HEK293 (cell line): ENCODE measurements at regions not wholly inside any gene's neighbourhood (a gene's known extent, or its start where the extent isn't known, plus 50 kb on each side); places are given as distances from the start of the nearest gene placed in this dataset.
"Not testable (repeated sequence)": the region's sequence is repeated elsewhere in the genome, so short reads cannot be mapped to it uniquely, and the experiment has no call there.

Experiments
- TF ChIP-seq, protein P1 (sequence below): fragments of 450-650 bp; formaldehyde crosslinking; IDR thresholded peaks from 2 replicates; pipeline ENCODE4 v1.5.1; 2016; ENCODE audit warnings: missing biosample characterization, missing genetic modification characterization
- TF ChIP-seq, protein P2 (sequence below): fragments of 450-650 bp; formaldehyde crosslinking; IDR thresholded peaks from 2 replicates; pipeline ENCODE4 v1.5.1; 2016; ENCODE audit warnings: missing biosample characterization, missing genetic modification characterization

DNA sequence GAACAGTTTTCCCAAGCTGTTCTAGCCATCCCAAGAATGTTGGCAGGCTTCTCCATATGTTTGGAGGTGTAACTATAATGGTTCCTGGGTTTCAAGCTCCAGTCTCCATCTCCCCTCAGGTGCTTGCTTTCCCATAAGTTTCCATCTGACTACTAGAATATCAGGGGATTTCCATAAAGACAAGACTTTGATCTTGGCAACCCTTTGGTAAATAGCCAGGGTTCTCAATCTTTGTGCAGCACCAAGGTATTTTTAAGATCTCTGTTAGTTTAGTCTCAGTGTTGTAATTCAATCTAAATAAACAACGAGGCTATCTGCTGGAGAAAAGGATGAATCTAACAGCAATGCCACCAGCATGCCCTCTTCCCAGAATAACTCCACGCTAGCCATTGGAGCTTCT, 56.7 kb downstream of the PPIAL4G start:
- TF ChIP-seq, protein P1, sequence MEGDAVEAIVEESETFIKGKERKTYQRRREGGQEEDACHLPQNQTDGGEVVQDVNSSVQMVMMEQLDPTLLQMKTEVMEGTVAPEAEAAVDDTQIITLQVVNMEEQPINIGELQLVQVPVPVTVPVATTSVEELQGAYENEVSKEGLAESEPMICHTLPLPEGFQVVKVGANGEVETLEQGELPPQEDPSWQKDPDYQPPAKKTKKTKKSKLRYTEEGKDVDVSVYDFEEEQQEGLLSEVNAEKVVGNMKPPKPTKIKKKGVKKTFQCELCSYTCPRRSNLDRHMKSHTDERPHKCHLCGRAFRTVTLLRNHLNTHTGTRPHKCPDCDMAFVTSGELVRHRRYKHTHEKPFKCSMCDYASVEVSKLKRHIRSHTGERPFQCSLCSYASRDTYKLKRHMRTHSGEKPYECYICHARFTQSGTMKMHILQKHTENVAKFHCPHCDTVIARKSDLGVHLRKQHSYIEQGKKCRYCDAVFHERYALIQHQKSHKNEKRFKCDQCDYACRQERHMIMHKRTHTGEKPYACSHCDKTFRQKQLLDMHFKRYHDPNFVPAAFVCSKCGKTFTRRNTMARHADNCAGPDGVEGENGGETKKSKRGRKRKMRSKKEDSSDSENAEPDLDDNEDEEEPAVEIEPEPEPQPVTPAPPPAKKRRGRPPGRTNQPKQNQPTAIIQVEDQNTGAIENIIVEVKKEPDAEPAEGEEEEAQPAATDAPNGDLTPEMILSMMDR (tag by site-specific recombination), result not testable (repeated sequence)
- TF ChIP-seq, protein P2, sequence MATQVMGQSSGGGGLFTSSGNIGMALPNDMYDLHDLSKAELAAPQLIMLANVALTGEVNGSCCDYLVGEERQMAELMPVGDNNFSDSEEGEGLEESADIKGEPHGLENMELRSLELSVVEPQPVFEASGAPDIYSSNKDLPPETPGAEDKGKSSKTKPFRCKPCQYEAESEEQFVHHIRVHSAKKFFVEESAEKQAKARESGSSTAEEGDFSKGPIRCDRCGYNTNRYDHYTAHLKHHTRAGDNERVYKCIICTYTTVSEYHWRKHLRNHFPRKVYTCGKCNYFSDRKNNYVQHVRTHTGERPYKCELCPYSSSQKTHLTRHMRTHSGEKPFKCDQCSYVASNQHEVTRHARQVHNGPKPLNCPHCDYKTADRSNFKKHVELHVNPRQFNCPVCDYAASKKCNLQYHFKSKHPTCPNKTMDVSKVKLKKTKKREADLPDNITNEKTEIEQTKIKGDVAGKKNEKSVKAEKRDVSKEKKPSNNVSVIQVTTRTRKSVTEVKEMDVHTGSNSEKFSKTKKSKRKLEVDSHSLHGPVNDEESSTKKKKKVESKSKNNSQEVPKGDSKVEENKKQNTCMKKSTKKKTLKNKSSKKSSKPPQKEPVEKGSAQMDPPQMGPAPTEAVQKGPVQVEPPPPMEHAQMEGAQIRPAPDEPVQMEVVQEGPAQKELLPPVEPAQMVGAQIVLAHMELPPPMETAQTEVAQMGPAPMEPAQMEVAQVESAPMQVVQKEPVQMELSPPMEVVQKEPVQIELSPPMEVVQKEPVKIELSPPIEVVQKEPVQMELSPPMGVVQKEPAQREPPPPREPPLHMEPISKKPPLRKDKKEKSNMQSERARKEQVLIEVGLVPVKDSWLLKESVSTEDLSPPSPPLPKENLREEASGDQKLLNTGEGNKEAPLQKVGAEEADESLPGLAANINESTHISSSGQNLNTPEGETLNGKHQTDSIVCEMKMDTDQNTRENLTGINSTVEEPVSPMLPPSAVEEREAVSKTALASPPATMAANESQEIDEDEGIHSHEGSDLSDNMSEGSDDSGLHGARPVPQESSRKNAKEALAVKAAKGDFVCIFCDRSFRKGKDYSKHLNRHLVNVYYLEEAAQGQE (tag by site-specific recombination), result not testable (repeated sequence)
